ENCODE measurements at regions not wholly inside any gene's neighbourhood (a gene's known extent, or its start where the extent isn't known, plus 50 kb on each side); places are given as distances from the start of the nearest gene placed in this dataset.

DNA sequence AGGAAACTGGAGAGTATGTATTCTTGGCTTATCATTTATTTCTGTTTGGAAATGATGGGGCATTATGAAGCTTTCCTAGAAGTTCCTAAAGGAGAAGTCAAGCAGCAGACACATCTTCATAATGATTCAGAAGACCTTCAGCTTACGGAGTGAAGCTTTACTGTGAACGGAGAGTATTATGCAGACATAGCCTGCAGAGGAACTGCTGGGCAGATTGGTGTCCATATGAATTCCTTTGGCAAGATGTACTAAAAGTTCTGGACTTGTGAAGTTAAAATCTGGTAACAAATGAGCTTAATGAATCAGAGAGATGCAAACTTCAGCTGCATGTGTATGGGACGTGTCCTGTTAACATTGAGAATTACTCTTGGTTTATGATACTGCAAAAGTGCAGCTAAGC is 60.1 kb downstream of the NABP1 start:
- H3K4me1 Mint-ChIP-seq, result peaks cover 0 to 3% (median 2%) of the 10 kb centered on the region in 3 donors
- no peaks in the 10 kb centered on the region for H3K9me3 Mint-ChIP-seq
- no peaks in the 10 kb centered on the region for H3K36me3 Mint-ChIP-seq
- H3K27ac Mint-ChIP-seq, result no peak overlapping the region
- H3K27me3 Mint-ChIP-seq, result no peaks in the 10 kb centered on the region
- H3K4me3 Mint-ChIP-seq, result no peak overlapping the region

DNA sequence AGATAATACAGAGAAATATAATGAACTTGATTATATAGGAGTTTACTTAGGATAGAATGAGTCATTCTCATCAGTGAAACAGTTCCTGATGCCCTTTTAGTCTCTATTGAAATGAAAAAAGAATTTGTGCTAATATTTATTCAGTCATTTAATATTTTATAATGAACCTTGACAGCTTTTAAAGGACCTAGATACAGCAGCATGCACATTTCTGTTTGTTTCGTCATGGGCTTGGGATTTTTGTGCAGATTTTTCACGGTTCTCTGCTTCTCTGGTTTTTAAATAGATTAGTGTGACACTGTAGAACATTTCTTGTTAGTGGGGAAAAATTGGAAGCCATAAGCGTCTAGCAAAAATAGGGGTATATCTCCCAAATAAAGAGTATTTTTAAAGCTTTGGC is 60.7 kb downstream of the NABP1 start:
- Mint-ChIP-seq H3K4me1 (peaks cover 0 to 3% (median 2%) of the 10 kb centered on the region in 3 donors), H3K27ac (no peak overlapping the region), H3K9me3 (no peaks in the 10 kb centered on the region), H3K36me3 (no peaks in the 10 kb centered on the region), H3K27me3 (no peaks in the 10 kb centered on the region), H3K4me3 (no peak overlapping the region)

DNA sequence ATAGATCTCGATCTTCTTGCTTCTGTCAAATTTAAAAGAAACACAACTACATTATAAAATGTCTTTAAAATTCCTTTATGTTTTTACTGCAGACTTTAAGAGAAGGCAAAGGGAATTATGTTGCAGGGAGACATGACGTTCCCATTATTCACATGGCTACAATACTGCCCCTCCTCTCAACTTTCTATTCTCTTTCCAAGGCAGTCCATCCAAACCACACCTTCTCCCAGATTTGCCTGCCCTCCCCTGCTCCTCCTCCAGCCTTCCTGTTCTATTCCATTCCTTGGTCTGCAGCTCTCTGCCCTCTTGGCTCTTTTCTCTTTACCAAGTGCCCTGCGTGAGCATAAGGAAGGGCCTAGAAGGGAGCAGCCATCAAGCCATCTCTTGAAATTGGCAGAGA is 61.3 kb downstream of the NABP1 start:
- Mint-ChIP-seq H3K4me3 (no peak overlapping the region), H3K27ac (no peak overlapping the region), H3K27me3 (no peaks in the 10 kb centered on the region), H3K36me3 (no peaks in the 10 kb centered on the region), H3K9me3 (no peaks in the 10 kb centered on the region), H3K4me1 (peaks cover 0 to 3% (median 2%) of the 10 kb centered on the region in 3 donors)

DNA sequence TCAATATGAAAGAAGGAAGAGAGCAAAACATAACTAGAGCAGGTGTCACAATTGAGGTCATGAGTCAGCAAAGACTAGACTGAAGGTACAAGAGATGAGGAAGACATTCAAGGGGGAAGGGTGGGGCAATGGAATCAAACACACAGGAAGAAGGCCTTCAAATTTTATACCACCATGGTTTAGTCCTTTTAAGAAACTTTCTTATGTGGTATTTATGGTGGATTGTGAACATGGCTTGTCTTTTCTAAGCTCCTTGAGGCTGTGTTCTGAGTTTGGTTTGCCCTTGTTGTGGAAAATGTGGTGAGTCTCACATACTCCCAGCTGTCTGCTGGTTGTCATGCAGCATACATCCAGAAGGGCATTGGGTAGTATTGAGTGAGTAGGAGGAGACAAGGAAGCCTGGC is 62.1 kb downstream of the NABP1 start:
- no peaks in the 10 kb centered on the region for H3K9me3 Mint-ChIP-seq
- H3K27ac Mint-ChIP-seq, result no peak overlapping the region
- H3K4me3 Mint-ChIP-seq, result no peak overlapping the region

DNA sequence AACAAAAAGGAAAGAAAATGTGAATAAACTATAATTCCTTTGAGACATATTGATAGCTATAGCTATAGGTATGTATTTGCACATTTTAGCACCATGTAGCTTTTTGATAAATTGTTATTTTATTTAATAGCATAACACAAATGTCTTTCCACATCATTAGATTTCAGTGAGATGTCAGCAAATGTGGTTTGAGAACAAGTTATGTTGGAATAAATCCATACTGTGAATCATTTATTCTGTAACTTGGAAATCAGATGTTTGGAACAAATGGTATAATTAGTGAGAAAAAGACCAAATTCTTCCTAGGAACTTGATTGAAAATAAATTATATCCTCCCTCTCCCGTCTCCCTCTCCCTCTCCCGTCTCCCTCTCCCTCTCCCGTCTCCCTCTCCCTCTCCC is 62.8 kb downstream of the NABP1 start:
- Mint-ChIP-seq H3K4me3 (no peak overlapping the region), H3K27ac (no peak overlapping the region), H3K4me1 (peaks cover 0 to 3% (median 2%) of the 10 kb centered on the region in 3 donors)

More for the DNA sequence above, 62.1 kb downstream of the NABP1 start:
- H3K27me3 Mint-ChIP-seq, result no peaks in the 10 kb centered on the region
- no peaks in the 10 kb centered on the region for H3K36me3 Mint-ChIP-seq
- peaks cover 0 to 3% (median 2%) of the 10 kb centered on the region in 3 donors for H3K4me1 Mint-ChIP-seq

DNA sequence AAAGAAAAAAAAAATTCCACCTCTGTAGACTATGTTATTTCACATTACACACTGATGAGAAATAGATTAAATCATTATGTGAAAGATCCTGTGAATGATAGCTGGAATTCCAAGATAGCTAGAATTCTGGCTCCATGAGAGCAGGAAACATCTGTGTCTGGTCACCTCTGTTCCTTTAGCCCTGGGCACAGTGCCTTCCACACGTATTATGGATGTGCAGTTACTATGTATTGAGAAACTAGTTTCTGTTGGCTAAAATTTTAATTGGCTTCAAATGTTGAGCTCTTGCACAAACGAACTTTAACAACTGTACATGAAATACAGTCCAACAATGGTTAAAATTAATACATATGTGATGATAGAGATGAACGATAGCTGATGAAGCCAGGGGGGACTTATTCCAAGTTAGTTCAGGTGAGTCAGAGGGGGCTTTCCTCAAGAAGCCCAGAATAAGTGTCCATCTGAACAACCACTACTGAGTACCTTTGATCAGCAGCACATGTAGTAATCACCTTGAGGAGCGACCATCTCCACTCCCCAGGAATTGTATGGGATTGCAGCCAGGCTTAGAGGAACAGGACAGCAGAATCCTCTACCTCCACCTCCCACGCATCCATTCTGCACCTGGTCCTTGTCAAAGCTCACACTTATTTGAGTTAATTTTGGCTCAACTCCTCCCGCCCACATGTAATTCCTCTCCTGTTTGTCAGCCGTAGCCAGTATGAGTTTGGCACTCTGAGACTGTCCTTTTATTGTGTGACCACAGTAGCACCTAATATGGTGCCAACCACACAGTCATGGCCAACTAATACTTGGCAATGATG is 68.6 kb downstream of the NABP1 start:
- Mint-ChIP-seq H3K27ac (no peak overlapping the region), H3K27me3 (peaks cover 5% of the 10 kb centered on the region), H3K9me3 (no peaks in the 10 kb centered on the region), H3K4me3 (no peak overlapping the region), H3K4me1 (peaks cover 0 to 5% (median 2%) of the 10 kb centered on the region in 3 donors), H3K36me3 (no peaks in the 10 kb centered on the region)

More for the DNA sequence above, 62.8 kb downstream of the NABP1 start:
- Mint-ChIP-seq H3K36me3 (no peaks in the 10 kb centered on the region), H3K27me3 (peaks cover 3% of the 10 kb centered on the region), H3K9me3 (no peaks in the 10 kb centered on the region)

DNA sequence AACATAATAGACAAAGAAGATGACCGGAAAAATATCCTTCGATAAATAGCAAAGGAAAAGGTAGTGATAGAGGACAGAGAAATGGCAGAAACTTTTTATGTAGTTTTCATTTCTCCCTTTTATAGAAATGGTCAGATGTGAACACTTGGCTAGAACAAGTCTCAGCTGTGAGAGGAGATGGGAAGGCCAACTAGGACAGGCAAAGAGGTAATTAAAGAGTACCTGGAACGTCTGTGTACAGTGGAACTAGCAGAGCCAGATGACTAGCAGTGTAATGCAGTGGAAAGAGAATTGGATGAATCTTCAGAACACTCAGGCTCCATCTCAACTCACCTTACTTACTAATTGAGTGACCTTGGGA is 69.2 kb downstream of the NABP1 start:
- no peaks in the 10 kb centered on the region for H3K9me3 Mint-ChIP-seq
- H3K4me1 Mint-ChIP-seq, result peaks cover 0 to 5% (median 2%) of the 10 kb centered on the region in 3 donors
- no peak overlapping the region for H3K4me3 Mint-ChIP-seq
- H3K36me3 Mint-ChIP-seq, result no peaks in the 10 kb centered on the region
- peaks cover 5% of the 10 kb centered on the region for H3K27me3 Mint-ChIP-seq
- no peak overlapping the region for H3K27ac Mint-ChIP-seq

DNA sequence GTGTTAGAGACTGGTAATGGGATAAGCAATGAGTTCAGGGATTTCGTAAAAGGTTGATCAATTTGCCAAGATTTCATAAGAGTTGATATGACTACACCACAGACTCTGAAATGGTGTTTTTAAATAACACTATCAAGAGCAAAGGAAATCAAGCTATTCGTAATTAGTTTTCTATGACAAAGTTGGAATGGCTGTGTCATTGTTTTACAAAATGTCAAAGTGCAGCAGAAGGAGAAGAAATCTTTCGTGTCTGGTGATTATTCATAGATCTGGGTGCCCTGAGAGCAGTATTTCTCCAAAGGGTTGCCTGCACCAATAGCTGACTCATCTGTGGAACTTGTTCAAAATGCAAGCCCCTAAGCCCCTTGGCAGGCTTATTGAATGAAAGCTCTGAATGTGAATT is 70.1 kb downstream of the NABP1 start:
- Mint-ChIP-seq H3K4me1 (peaks cover 0 to 5% (median 2%) of the 10 kb centered on the region in 3 donors), H3K4me3 (no peak overlapping the region), H3K9me3 (no peaks in the 10 kb centered on the region), H3K27ac (no peak overlapping the region), H3K36me3 (no peaks in the 10 kb centered on the region), H3K27me3 (peaks cover 5% of the 10 kb centered on the region)

DNA sequence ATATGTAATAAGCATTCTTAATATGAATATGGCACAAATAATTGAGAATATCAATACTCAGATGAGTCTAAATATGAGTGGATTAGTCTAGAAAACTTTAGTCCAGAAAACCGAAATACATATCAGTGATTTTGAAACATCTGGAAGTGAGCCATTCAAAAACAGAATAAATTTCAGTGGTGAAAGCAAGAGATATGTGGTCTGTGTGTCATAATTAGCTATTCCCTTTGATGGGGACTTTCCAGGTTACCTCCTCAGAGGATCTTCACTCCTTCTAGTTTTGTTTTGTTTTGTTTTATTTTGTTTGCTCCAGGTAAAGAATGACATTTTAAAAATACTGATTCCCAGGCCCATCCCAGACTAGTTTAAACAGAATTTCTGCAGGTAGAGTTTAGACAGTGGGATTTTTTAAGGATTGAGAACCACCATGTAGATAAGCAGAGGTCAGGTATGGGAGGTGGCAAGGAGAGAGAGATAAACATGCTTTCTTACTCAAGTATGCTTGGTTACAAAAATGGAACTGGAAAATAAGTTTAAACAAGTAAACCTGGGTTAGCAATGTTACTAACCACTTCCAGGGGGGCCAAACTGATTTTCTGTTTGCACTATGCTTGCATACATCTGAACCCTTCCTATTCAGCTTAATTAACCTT is 70.7 kb downstream of the NABP1 start:
- Mint-ChIP-seq H3K36me3 (no peaks in the 10 kb centered on the region), H3K4me3 (no peak overlapping the region), H3K4me1 (peaks cover 0 to 5% (median 2%) of the 10 kb centered on the region in 3 donors), H3K27ac (no peak overlapping the region), H3K27me3 (peaks cover 5% of the 10 kb centered on the region), H3K9me3 (no peaks in the 10 kb centered on the region)

DNA sequence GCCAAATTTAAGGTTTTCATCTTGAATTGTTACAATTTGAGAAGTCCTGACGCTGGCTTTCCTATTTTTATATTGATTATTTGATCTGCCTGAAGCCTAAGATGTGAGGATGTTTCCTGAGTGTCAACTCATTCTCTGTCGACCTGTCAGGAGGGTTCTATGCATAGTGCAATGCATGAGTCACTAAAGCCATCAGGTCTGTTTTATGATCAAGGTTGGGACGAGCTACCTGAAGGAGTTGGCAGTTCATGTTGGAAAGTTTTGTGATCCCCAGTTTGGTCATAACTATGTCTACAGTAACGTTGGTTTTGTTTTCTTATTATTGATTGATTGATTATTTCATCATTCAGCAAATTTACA is 71.2 kb downstream of the NABP1 start:
- H3K27me3 Mint-ChIP-seq, result peaks cover 5% of the 10 kb centered on the region
- no peaks in the 10 kb centered on the region for H3K9me3 Mint-ChIP-seq
- peak overlapping the region in 1 of 3 donors; percentile 2 for H3K27ac Mint-ChIP-seq
- no peaks in the 10 kb centered on the region for H3K36me3 Mint-ChIP-seq
- no peak overlapping the region for H3K4me3 Mint-ChIP-seq
- peaks cover 0 to 5% (median 2%) of the 10 kb centered on the region in 3 donors for H3K4me1 Mint-ChIP-seq

DNA sequence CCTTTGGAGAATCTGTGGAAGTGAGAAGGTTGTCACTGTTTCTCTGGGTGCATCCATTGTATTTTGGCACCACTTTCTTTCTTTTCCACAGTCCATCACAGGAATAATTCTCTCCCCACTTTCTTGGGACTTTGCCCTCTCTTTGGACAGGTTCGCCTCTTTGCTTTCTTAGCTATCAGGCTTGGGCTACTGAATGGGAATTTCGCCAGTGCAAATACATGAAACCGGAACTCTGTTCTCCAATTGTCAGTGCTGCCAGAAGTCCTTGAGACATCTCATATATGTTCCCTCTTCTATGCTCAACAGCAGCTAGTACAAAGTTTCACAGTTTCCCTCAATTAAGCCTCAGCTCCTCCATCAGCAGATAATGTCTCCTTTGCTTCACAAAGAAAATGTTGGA is 76.2 kb downstream of the NABP1 start:
- Mint-ChIP-seq H3K9me3 (no peaks in the 10 kb centered on the region), H3K27me3 (peaks cover 2% of the 10 kb centered on the region), H3K4me3 (no peak overlapping the region), H3K4me1 (peaks cover 3 to 5% (median 3%) of the 10 kb centered on the region in 3 donors), H3K36me3 (no peaks in the 10 kb centered on the region), H3K27ac (no peak overlapping the region)

DNA sequence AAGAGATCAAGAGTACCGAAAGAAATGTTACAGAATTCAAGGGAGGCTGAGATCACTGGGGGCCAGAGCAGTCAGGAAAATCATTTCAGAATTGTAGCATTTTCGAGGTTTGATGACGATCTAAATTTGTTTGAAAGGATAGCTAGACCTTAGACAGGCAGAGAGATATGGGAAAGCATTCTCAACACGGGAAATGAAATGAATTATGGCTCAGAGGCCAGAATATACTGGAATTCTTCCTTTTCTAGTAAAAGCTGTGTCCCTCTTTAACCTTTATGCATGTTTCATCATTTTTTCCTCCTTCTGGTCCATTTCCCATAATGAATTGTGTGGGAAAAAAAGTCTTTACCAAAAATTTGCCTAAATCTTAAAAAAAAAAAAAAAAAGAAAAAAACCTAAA is 78.8 kb downstream of the NABP1 start:
- peaks cover 3 to 6% (median 3%) of the 10 kb centered on the region in 3 donors for H3K4me1 Mint-ChIP-seq
- no peaks in the 10 kb centered on the region for H3K9me3 Mint-ChIP-seq
- H3K27ac Mint-ChIP-seq, result no peak overlapping the region
- H3K36me3 Mint-ChIP-seq, result no peaks in the 10 kb centered on the region
- H3K4me3 Mint-ChIP-seq, result no peak overlapping the region
- peaks cover 7% of the 10 kb centered on the region for H3K27me3 Mint-ChIP-seq

DNA sequence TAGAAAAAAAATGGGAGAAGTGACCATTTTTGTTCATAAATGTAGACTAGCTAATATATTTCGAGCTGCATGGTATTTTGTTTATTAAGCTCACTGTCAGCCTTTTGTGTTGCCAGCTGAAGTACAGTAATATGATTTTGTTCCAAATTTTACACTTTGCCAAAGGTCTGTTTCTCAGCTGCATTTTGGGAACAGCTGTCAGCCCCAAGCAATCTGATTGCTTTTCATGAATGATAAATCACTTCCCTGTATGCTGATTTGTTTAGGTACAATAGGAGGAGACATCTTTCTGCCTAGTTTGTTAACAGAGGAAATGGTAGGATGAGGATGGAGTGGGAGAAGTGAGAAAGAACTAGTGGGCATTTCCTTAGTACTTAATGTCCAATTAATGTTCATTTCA is 79.3 kb downstream of the NABP1 start:
- peaks cover 3 to 6% (median 3%) of the 10 kb centered on the region in 3 donors for H3K4me1 Mint-ChIP-seq
- H3K4me3 Mint-ChIP-seq, result no peak overlapping the region
- peaks cover 9% of the 10 kb centered on the region for H3K27me3 Mint-ChIP-seq
- H3K27ac Mint-ChIP-seq, result no peak overlapping the region
- H3K36me3 Mint-ChIP-seq, result no peaks in the 10 kb centered on the region
- H3K9me3 Mint-ChIP-seq, result no peaks in the 10 kb centered on the region

DNA sequence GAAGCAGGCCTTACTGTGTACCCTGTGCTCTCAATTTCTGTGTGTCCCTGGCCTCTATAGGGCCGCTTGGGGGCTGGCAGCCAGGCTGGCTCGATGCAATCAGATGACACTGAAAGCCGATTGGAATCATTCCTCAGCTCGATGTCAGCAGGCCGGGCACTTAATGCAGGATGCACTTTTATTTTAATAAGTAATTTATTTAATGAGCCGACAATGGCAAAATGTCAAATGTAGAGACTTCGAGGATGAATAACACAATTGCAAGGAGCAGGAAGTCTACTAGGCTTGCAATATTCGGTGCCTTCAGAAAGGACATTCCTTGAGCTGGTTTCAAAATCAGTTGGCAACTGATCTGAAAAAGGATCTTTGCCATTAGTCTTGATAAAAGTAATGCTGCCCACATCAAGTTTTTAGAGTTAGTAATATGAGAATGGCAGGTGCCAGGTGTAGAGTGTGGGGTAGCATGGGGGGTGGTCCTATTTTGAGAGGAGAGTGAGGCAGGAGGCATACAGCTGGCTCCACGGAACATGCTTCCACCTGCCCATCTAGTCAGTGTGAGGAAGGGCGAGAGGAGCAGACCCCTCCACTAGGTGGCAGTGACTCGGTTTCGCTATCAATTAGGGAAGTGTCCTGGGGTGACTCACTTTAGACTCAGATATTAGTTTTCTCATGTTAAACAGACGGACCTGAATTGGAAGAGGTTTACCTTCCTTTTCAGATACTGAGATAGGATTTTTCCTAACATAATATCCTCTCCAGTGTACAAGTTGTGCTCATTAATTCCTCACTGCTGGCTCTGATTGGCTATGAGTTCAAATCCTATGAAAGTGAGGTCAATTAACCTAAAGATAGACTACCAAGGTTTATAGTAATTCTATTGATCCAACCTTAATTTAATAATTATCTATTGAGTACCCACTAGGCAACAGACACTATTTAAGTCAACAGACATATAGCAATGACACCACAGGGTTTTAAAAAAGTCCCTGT is 80.9 kb downstream of the NABP1 start:
- H3K4me3 Mint-ChIP-seq, result peak overlapping the region in 1 of 4 donors; percentile 65

DNA sequence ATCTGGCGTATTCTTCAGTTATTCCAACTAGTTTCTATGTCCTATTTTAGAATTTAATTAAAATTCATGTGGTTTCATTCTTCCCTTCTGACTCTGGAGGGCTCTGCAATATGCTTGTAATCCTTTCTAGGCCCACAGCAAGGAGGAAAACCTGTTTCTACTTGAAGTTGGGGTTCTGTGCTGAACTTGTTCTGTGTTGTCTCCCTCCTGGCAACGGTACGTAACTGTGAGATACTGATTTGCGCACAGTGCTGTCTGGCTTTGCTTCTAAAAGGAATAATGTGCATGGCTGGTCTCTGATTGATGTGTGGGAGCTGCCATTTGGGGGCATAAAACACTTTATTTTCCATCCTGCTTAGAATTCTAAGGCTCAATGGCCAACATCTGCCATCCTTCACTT is 81.7 kb downstream of the NABP1 start:
- peaks cover 3 to 6% (median 3%) of the 10 kb centered on the region in 3 donors for H3K4me1 Mint-ChIP-seq
- H3K4me3 Mint-ChIP-seq, result no peak overlapping the region
- no peaks in the 10 kb centered on the region for H3K9me3 Mint-ChIP-seq
- peaks cover 10% of the 10 kb centered on the region for H3K27me3 Mint-ChIP-seq
- no peaks in the 10 kb centered on the region for H3K36me3 Mint-ChIP-seq
- no peak overlapping the region for H3K27ac Mint-ChIP-seq

More for the DNA sequence above, 80.9 kb downstream of the NABP1 start:
- Mint-ChIP-seq H3K4me1 (peaks cover 3 to 6% (median 3%) of the 10 kb centered on the region in 3 donors), H3K27me3 (peaks cover 10% of the 10 kb centered on the region), H3K27ac (no peak overlapping the region), H3K36me3 (no peaks in the 10 kb centered on the region), H3K9me3 (no peaks in the 10 kb centered on the region)

Measured in IgD-negative memory B cell (primary cell).